IMR-90 (cell line): ENCODE measurements at regions not wholly inside any gene's neighbourhood (a gene's known extent, or its start where the extent isn't known, plus 50 kb on each side); places are given as distances from the start of the nearest gene placed in this dataset.

Experiments used
- CEBPB ChIP-seq: IDR thresholded peaks from 2 replicates; pipeline ENCODE4 v1.6.1; 2012; ENCODE audit warnings: low read depth, low read length, improper control_type of control experiment
- CTCF ChIP-seq: conservative IDR thresholded peaks from 2 replicates; pipeline ENCODE4 v1.5.1; 2012; ENCODE audit warnings: mild to moderate bottlenecking, low read depth, low read length, improper control_type of control experiment
- RAD21 ChIP-seq: IDR thresholded peaks from 2 replicates; pipeline ENCODE4 v1.6.1; 2012; ENCODE audit warnings: low read length, improper control_type of control experiment

- TF ChIP-seq CTCF (no peak), RAD21 (no peak), CEBPB (no peak)
These were observed 71.8 kb upstream of the VWDE start for GRCh38 chr7:12475362-12476063.
